LNCAP (cell line): ENCODE measurements at regions not wholly inside any gene's neighbourhood (a gene's known extent, or its start where the extent isn't known, plus 50 kb on each side); places are given as distances from the start of the nearest gene placed in this dataset.

ENCODE experiments used
- CTCF ChIP-seq: fragments of 450-650 bp; IDR thresholded peaks from 2 replicates; pipeline ENCODE4 v1.5.1; 2017; ENCODE audit warnings: mild to moderate bottlenecking

- no peak for TF ChIP-seq CTCF
Measured at GRCh38 chr18:4821801-4822200, 366.7 kb upstream of the DLGAP1 start.

- no peak for TF ChIP-seq CTCF
Measured at GRCh38 chr18:4817665-4818064, 362.6 kb upstream of the DLGAP1 start.

GRCh38 chr18:4813708-4814107 is 358.6 kb upstream of the DLGAP1 start:
- TF ChIP-seq CTCF: no peak

- TF ChIP-seq CTCF: no peak
Measured at GRCh38 chr18:4808891-4809290, 353.8 kb upstream of the DLGAP1 start.

- no peak for TF ChIP-seq CTCF
Measured at GRCh38 chr18:4807604-4808293, 352.6 kb upstream of the DLGAP1 start.

GRCh38 chr18:4806331-4806730 is 351.2 kb upstream of the DLGAP1 start:
- TF ChIP-seq CTCF: no peak

- TF ChIP-seq CTCF: no peak
Measured at GRCh38 chr18:4802296-4802695, 347.2 kb upstream of the DLGAP1 start.

- no peak for TF ChIP-seq CTCF
Measured at GRCh38 chr18:4801151-4801550, 346.0 kb upstream of the DLGAP1 start.
